A172 (cell line): ENCODE measurements at regions not wholly inside any gene's neighbourhood (a gene's known extent, or its start where the extent isn't known, plus 50 kb on each side); places are given as distances from the start of the nearest gene placed in this dataset.
A peak's percentile ranks its signal among the peaks of the same experiment; 100 is the strongest.

ENCODE experiments used
- DNase-seq: peaks from one replicate; pipeline ENCODE4 v3.0.0-alpha.2; 2015; ENCODE audit warnings: low spot score

DNA sequence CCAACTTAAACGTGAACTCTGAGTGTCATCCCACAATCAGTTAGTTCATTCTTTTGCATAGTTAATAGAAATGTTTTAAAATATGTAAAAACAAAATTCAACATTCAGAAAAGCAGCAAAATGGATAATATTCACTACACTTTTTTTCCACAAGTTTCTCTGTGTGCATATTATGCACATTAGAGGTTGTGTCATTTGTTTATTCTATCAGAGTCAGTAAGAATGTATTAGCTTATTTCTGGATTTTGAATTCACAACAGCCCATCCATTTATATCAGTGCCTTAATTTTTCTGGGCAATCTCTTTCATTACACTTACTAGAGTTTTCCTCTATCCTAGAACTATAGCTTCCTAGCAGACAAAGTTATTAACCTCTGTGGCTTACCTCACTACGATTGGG, 432.7 kb upstream of the SEMA3A start:
- DNase-seq: no peak

DNA sequence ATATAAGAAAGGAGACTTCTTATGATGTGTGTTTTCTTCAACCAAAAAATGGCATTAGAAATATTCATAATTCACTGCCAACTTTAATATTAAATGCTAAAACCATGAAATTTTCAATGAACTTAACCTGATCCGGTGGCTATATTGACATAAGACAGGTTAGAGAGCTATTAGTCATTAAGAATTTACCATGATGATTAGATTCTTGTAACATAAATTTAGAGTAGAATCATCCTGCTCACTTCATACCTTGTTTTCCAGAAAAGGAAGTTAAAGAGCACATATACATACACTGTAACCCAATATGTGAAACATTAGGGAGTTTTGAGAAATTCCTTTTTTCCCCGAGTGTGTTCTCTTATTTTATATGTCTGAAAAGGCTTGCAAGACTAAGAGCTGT, 430.3 kb upstream of the SEMA3A start:
- no peak for DNase-seq

DNA sequence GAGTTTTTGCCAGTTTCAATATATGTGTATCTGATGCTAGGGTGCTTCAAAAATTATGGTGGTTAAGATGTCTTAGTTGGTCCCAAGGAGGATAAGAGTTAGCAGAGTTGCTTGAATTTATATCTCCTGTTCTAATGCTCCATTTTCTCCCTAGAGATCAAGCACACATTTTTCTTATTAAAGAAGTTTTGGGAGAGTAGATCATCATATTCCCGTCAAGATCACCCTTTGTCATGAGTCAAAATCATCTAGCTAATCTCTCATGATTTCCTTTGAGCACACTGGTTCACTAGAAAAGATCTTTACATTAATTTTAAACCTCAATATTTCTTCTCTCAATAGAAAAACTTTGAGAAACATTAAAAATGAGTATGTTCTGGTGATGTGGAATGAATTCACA, 429.9 kb upstream of the SEMA3A start:
- DNase-seq: no peak

DNA sequence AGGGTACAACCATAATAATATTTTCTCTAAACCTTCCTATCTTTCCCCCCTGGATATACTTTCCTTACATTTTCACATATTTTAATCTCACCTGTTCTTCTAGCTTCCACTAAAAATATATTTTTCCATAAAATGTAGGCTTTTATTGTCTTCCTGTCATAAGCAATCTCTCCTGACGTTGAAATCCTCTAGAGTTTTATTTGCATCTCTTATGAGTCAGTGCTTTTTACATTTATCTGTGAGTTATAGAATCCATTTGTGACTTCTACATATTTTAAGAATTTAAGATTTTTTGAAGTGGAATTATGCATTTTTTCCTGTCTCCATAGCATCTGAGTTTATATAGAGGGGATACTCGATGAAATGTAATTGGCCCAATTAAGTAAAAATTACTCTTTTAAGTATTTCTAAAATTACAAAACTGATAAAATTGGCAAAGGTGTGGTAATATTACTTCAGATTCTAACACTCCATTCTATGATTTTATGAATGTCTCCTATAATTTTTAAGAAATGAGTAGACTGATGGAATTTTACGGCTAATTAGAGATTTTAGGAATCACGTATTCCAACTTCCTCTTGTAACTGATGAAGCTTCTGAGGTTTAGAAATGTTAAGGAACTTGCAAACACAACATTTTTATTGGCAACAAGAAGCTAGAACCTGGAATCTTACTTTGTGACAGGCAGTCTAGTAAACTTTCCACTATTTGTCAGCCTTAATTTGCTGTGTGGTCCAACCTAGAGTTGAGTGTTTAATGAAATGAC, 422.9 kb upstream of the SEMA3A start:
- no peak for DNase-seq

DNA sequence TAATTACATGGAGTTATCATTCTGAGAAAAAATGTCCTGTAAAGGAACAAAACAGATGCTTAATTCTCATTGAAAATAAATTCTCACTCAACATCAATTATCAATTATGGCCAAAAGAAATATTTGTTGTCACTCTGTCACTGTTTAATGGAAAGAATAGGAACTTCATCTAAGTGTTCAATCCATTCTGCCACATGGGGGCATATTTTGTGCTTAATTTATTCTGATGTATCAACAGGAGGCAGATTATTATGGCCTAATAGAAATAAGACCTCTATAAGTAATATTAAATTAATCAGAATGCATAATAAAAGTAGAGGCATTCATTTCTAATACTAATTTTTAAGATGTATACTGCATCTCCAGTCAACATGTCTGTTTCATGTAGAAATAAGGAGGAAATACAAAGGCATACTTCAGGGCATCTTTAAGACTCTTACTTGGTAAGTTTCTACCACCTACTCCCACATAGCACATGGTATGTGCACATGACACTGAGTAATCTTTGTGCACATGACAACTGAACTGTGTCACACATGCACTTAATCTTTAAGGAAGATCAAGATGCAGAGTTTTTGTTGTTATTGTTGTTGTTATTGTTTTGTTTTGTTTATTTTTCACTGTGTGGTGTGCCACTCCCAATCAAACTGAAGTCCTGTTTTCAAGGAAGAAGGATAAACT, 420.4 kb upstream of the SEMA3A start:
- no peak for DNase-seq

DNA sequence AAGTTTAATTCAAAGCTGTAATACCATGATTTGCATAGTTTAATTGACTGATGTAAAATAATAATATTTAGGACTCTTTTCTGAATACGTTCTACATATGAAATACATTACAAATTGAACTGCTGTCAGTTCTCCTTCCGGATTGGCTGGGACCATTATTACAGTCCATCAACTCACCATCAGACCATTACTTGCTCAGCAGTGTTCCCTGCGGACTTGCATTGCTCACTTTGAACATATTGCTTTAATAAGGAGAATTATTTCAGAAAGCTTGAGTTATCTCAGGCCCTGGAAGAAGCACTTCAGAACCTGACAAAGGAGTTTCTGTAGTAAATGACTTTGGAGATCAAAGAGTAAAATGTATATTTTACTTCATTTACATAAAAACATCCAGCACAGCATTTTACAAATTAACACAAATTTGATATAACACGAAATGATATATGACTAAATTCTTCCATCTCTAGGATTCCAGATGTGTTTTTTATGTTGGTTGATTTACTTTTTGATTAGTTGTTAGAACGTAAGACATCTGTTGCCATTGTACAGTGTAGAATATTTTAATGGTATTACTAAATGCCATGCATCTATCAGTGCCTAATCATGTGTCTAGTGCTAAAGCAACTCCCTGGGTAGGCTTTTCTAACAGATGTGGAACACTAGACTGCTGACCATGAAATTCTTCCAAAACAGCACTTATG, 418.5 kb upstream of the SEMA3A start:
- no peak for DNase-seq

DNA sequence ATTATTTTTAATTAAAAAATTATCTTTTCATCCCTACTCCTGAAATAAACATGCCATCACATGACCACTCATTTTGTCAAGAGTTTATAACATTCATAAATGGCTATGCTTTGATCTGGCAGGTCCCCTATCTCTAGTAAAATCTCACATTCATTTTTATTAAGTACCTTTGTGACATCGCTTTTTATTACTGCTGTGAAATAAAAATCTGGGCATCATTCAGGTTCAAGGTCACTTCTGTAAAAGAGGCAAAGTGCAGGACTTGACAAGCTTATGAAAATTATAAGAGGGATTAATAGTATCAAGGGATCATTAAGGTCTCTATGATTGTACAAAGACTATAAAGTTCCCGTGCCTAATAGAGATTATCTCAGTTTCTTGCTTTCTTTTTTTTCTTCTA, 416.8 kb upstream of the SEMA3A start:
- DNase-seq: no peak

DNA sequence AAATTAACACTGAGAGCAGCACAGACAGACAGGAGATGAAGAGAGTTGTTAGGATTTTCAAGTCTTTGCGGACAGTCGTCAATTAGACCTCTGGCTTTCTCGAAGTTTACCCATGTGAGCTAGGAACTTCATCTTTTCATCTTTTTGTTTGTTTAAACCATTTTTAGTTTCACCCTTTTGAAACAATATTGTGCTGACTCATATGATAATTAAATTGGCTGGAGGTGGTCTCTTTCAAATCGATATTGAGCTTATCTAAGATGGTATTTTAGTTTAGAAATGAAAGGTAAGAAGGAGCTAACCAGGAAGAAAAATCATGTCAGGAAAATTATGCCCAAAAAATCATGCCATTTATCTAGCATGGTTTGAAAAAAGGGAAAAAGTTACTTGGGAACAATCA, 415.8 kb upstream of the SEMA3A start:
- DNase-seq: no peak

DNA sequence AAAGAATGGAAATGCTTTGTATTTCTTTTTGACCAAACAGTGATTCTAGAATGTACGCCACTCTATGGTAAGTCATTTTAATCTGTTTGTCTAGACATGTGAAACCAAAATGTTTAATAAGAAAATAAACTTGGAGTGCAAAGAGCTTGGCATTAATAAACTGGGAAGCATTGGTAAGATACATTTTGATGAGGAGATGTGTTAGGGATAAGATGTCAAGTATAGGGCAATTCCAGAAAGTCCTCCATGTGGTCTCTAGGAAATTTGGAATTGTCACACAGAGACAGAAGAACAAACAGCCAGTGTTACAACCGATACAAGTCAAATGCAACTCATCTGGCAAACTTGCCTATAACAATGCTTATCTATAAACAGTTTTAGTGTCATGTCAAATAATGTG, 410.7 kb upstream of the SEMA3A start:
- no peak for DNase-seq

DNA sequence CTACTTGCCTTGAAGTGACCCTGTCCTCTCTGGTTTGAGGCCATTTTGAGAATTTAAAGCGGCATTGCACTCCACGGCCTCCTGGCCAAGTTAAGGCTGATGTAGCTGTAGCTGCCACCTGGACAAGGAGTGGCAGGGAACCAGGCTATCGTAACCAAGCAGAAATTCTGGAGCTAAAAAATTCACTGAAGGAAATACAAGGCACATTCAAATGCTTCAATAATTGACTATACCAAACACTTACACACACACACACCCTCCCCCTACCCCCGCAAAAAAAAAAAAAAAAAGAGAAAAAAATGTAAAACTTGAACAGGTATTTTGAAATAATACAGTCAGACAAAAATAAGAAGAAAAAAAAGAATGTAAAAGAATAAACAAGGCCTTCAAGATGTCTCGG, 409.0 kb upstream of the SEMA3A start:
- no peak for DNase-seq

DNA sequence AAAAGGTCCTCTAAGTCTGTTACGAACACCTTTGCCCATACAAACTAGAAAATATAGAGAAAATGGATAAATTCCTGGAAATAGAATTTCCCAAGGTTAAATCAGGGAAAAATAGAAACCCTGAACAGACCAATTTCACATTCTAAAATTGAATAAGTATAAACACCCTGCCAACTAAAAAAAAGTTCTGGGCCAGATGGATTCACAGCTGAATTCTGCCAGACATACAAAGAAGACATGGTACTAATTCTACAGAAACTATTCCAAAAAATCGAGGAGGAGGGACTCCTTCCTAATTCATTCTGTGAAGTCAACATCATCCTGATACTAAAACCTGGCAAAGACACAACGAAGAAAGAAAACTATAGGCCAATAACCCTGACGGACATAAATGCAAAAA, 400.4 kb upstream of the SEMA3A start:
- no peak for DNase-seq

DNA sequence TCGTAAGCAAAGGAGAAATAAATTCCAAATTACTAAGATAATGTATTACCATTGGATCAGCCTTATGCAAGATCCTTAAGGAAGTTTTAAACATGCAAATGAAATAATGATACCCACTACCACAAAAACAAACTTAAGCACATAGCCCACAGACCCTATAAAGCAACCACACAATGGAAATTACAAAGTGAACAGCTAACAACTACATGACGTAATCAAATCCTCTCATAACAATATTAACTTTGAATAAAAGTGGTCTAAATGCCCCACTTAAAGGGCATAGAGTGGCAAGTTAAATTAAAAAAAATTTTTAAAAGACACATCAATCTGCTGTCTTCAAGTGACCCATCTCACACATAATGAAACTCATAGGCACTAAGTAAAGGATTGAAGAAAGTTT, 397.3 kb upstream of the SEMA3A start:
- no peak for DNase-seq

DNA sequence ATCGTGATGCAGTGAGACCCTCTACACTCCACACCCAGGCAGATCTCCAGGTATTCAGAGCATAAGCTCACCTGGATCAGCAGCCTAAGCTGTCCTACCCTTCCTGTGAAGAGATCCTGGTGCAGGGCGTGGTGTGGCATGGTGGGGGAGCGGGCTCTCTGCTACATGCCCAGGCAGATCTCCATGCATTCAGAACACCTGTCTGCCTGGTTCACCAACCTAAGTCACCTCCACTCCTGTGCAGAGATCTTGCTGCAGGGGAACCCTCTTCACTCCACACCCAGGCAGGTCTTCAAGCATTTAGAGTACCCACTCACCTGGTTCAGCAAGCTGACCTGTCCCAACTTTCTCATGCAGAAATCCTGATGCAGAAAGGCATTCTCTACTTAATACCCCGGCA, 394.4 kb upstream of the SEMA3A start:
- no peak for DNase-seq

DNA sequence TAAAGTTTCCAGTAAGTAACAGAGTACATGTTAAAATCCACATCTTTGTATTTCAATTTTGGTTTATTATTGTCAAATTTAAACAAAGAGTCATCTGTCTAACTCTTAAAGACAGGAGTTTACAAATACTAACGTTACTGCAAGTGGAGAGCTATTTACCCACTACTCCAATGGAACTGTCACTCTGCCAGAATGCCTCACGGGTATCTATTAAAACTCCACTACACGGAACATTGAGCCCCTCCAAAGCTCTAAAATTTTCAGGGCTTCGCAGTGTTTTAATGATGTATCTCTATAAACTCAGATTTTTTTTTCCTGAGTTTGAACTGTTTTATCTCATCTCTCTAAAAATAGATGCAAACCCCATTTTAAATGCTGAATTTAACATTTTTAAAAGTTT, 388.7 kb upstream of the SEMA3A start:
- DNase-seq: no peak

DNA sequence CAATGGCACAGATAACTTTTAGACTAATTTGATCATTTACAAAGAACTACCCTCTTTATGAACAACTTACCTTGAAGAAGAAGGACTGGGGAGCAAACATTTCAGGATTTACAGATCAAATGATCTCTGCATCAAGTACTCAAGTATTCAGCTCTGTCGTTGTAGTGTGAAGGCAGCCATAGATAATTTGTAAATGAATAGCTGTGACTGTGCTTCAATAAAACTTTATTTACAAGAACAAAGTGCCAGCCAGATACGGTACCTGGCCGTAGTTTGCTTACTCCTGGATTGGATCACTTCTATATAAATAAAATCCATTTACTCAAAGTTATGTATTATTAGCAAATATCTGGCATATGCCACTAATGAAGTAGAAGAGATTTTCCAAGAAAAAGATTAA, 388.2 kb upstream of the SEMA3A start:
- no peak for DNase-seq

DNA sequence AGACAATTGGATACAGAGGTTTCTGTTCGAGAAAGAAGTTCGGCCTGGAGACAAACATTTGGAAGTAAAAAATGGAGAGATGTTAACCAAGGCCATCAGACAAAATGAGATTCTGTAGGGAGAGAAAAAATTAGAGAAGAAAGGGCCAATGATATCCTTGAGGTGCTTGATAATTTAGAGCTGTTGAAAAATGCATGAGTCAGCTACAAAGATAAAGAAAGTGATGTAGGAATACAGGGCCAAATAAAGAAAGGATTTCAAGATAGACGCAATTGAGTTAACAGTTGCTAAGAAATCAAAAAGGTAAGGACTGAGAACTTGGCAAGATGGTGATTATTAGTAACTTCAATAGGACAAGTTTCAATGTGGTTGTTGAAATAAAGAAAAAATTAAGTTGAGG, 384.2 kb upstream of the SEMA3A start:
- no peak for DNase-seq

DNA sequence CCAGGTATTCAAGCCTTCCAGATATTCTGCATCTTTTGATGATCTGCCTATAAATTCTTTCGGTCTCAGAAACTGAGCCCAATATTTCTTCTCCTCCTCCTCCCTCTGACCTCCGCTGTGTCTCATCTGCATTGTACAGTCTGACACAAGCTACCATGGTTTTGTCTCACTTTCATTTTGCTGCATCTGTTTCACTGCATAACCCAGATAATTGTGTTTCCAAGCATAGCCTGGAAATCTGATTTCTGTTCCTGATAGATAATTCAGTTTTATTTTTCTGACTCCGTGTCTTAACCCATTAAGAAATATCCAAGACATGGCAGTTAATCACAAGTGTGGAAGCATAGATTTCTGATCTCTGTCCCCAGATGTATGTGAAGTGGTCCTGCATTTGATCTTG, 374.2 kb upstream of the SEMA3A start:
- no peak for DNase-seq

DNA sequence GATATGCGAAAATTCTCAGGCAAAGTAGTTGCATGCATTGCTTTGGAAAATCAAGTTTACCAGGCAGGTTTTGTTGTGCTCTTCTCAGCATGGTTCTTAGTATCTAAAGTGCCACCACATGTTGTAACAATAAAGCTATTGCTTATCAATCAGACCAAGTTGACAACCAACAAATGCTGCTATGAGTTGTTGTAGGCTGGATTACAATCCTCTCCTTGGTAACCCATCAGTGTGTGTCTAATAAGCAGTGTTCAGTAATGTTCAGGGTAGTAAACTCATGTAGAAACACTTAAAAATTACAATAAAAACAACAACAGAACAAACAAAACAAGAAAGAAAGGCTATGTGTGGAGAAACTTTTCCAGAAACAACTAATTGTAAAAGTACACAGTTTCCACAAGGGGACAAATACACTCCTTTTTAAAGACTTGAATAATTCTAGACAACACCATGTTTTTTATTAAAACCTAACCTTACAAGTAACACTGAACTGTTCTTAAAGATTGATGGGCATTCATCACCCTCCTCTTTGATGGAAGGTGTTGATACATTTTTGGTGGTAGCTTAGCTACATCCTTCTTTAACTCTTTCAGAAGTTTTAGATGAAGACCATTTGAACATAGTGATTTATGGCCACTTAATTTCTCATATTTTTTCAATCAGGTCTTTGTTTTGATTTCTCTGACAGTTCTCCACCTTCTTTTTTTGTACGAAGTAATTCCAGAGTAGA, 370.9 kb upstream of the SEMA3A start:
- DNase-seq: no peak

DNA sequence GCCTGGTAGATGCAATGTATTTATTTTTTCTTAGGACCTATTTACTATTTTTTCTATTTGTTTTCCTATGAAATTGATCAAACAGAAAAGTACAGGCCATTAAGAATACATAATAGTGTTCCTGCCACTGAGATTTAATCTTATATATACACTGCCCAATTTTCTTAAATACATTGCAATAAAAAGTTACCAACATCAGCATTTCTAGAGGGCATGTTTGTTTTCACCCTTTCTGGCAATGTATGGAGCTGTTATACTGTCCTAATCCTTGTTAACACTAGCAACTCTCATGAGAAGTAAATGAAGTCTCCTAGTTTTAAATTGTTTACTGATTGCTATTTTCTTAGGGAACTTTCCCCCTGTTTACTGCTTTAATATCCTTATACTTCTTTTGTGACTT, 359.1 kb upstream of the SEMA3A start:
- DNase-seq: no peak

DNA sequence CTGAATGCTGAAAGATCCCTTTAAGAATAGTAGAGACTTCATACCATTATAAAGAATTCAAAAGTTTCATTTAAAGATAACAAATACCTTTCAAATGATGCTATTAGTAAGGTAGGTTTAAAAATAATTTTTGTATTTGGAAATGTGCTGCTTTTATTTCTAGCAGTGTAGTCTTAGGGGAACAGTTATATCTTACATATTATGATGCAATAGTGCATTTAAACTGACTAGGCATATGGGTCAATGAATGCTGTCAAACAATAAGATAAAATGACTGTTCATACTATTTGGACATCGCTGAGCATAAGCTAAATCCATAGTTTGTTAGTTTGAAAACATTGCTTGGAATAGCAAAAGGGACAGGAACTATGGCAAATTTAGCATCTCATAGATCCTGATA, 354.8 kb upstream of the SEMA3A start:
- no peak for DNase-seq

DNA sequence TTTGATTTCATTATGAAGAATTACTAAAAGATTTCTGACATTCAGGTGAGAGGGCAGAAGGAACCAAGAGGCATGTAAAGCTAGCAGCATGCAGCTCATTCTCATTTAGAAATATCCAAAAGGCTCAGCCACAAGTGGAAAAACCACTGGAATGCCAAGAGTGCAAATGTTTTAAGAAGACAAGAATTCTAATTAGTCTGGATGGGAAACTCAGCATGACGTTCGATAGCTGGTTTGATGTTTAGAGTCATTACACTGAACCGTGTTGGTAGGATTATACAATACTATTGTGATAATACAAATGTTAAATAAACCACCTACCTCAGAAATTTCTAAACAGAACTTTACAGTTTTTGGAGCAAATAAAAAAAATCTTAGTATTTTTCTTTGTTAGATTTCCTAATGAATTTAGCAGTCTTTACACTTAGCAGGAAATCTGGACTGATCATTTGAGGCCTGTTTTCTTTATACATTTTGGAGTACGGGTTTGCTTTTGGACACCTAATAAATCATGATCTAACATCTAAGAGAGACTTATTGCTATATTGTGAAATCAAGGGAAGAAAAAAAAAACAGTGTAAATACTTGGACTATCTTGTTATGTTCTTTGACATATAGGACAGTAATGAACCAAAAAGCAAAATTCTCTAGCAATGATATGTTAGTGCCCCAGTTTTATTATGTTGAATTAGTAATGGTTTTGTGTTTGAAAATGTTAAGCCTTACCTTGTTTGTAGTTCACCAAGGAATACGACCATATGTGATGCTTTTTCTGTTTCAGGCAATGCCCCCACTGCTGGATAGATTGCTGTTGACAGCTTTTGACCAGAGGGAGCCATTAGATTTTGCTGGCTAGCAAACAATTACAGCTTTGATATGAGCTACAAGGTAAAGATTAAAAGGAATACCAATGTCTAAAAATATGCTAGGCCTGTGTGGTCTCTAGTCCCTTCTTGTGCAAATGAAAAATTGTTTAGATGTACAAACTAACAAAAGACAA, 354.1 kb upstream of the SEMA3A start:
- peak; percentile 85 for DNase-seq
